ENCODE measurements at regions not wholly inside any gene's neighbourhood (a gene's known extent, or its start where the extent isn't known, plus 50 kb on each side); places are given as distances from the start of the nearest gene placed in this dataset.

DNA sequence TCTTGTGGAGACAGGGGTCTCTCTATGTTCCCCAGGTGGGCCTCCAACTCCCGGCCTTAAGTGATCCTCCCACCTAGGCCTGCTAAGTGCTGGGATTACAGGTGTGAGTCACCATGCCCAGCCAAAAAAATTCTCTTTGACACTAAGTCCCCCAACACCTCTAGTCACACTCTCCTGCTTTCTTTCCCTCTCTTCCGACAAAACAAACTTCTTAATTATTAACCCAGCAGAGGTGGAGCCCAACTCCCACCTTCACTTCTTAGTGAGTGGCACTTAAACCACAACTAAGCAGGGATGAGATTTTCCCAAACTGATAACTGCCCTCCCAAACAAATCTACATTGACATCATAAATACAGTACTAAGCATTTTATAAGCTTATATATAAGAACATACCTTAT, 60.5 kb upstream of the PMAIP1 start:
- TF ChIP-seq, protein P1, sequence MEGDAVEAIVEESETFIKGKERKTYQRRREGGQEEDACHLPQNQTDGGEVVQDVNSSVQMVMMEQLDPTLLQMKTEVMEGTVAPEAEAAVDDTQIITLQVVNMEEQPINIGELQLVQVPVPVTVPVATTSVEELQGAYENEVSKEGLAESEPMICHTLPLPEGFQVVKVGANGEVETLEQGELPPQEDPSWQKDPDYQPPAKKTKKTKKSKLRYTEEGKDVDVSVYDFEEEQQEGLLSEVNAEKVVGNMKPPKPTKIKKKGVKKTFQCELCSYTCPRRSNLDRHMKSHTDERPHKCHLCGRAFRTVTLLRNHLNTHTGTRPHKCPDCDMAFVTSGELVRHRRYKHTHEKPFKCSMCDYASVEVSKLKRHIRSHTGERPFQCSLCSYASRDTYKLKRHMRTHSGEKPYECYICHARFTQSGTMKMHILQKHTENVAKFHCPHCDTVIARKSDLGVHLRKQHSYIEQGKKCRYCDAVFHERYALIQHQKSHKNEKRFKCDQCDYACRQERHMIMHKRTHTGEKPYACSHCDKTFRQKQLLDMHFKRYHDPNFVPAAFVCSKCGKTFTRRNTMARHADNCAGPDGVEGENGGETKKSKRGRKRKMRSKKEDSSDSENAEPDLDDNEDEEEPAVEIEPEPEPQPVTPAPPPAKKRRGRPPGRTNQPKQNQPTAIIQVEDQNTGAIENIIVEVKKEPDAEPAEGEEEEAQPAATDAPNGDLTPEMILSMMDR (IDR thresholded peaks at IDR 0.05; ENCODE audit: insufficient read depth, low read length, poor library complexity, severe bottlenecking): no peak
- TF ChIP-seq EZH2phosphoT487 (conservative IDR thresholded peaks at IDR 0.05; ENCODE audit: low read length): no peak
